Neural cell (in vitro differentiated cells): ENCODE measurements at regions not wholly inside any gene's neighbourhood (a gene's known extent, or its start where the extent isn't known, plus 50 kb on each side); places are given as distances from the start of the nearest gene placed in this dataset.

Source experiments
- CTCF ChIP-seq: fragments of 450-650 bp; IDR thresholded peaks from 2 replicates; pipeline ENCODE4 v1.5.1; 2014; ENCODE audit warnings: antibody characterized with exemption, mild to moderate bottlenecking, moderate library complexity; ENCODE audit not compliant: poor library complexity, severe bottlenecking
- EP300 ChIP-seq: fragments of 450-650 bp; conservative IDR thresholded peaks from 2 replicates; pipeline ENCODE4 v1.6.1; 2014; ENCODE audit warnings: antibody characterized with exemption, mild to moderate bottlenecking, moderate library complexity; ENCODE audit not compliant: poor library complexity, severe bottlenecking
- EZH2 ChIP-seq: fragments of 200-600, 300-800 bp; shearing (Covaris generic), sonication (generic); IDR thresholded peaks from 2 replicates; pipeline ENCODE4 v1.6.1; 2014; ENCODE audit warnings: antibody characterized with exemption, low read length, borderline replicate concordance, mild to moderate bottlenecking; ENCODE audit not compliant: insufficient read depth, poor library complexity, severe bottlenecking
- POLR2AphosphoS5 ChIP-seq: IDR thresholded peaks from 2 replicates; pipeline ENCODE4 v1.6.1; 2012
- RAD21 ChIP-seq: fragments of 450-650 bp; conservative IDR thresholded peaks from 2 replicates; pipeline ENCODE4 v1.6.1; 2014; ENCODE audit warnings: antibody characterized with exemption, mild to moderate bottlenecking, moderate library complexity
- SMC3 ChIP-seq: fragments of 450-650 bp; conservative IDR thresholded peaks from 2 replicates; pipeline ENCODE4 v1.6.1; 2014; ENCODE audit warnings: antibody characterized with exemption, mild to moderate bottlenecking, moderate library complexity; ENCODE audit not compliant: poor library complexity

GRCh38 chr4:151948351-151949016 is 187.7 kb upstream of the GATB start:
- TF ChIP-seq CTCF: no peak
- TF ChIP-seq EP300: no peak
- TF ChIP-seq SMC3: no peak
- TF ChIP-seq POLR2AphosphoS5: no peak
- TF ChIP-seq RAD21: no peak
- no peak for TF ChIP-seq EZH2
